ENCODE measurements at regions not wholly inside any gene's neighbourhood (a gene's known extent, or its start where the extent isn't known, plus 50 kb on each side); places are given as distances from the start of the nearest gene placed in this dataset.

DNA sequence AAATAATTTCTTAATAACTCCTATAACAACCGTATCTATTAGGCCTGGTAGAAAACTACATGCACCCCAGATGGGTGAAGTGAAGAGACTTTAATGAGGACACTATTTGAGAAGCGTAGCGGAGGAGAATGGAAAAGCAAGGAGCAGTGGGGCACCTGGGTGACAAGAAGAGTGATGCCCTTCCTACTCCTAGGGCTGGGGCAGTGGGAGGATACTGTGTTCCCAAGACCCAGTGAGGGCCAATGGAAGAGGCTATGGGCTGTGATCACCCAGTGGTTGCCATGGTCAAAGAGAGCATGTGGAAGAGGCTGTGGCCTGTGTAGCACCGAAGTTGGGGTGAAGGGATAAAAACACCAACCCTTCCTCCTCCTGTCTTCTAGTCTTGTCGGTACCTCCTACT is 86.5 kb upstream of the SHISA3 start:
- TF ChIP-seq, protein P1, sequence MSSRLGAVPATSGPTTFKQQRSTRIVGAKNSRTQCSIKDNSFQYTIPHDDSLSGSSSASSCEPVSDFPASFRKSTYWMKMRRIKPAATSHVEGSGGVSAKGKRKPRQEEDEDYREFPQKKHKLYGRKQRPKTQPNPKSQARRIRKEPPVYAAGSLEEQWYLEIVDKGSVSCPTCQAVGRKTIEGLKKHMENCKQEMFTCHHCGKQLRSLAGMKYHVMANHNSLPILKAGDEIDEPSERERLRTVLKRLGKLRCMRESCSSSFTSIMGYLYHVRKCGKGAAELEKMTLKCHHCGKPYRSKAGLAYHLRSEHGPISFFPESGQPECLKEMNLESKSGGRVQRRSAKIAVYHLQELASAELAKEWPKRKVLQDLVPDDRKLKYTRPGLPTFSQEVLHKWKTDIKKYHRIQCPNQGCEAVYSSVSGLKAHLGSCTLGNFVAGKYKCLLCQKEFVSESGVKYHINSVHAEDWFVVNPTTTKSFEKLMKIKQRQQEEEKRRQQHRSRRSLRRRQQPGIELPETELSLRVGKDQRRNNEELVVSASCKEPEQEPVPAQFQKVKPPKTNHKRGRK (CRISPR knock-in tag; IDR thresholded peaks at IDR 0.05; ENCODE audit: borderline replicate concordance): no peak
- TF ChIP-seq ZBTB43 (CRISPR knock-in tag; IDR thresholded peaks at IDR 0.05): no peak
- TF ChIP-seq, protein P2, sequence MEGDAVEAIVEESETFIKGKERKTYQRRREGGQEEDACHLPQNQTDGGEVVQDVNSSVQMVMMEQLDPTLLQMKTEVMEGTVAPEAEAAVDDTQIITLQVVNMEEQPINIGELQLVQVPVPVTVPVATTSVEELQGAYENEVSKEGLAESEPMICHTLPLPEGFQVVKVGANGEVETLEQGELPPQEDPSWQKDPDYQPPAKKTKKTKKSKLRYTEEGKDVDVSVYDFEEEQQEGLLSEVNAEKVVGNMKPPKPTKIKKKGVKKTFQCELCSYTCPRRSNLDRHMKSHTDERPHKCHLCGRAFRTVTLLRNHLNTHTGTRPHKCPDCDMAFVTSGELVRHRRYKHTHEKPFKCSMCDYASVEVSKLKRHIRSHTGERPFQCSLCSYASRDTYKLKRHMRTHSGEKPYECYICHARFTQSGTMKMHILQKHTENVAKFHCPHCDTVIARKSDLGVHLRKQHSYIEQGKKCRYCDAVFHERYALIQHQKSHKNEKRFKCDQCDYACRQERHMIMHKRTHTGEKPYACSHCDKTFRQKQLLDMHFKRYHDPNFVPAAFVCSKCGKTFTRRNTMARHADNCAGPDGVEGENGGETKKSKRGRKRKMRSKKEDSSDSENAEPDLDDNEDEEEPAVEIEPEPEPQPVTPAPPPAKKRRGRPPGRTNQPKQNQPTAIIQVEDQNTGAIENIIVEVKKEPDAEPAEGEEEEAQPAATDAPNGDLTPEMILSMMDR (IDR thresholded peaks at IDR 0.05): no peak
- no peak for TF ChIP-seq NR2C2 (CRISPR knock-in tag; IDR thresholded peaks at IDR 0.05)
- TF ChIP-seq NFE2L1 (CRISPR knock-in tag; IDR thresholded peaks at IDR 0.05): no peak
- TF ChIP-seq ATF1 (CRISPR knock-in tag; IDR thresholded peaks at IDR 0.05): no peak
- TF ChIP-seq FOXJ3 (CRISPR knock-in tag; IDR thresholded peaks at IDR 0.05; ENCODE audit: borderline replicate concordance): no peak
- no peak for TF ChIP-seq ZMAT4 (CRISPR knock-in tag; IDR thresholded peaks at IDR 0.05)
- no peak for TF ChIP-seq ESRRA (CRISPR knock-in tag; IDR thresholded peaks at IDR 0.05; ENCODE audit: borderline replicate concordance)
- TF ChIP-seq ZNF317 (CRISPR knock-in tag; IDR thresholded peaks at IDR 0.05; ENCODE audit: borderline replicate concordance, low read depth): no peak
- TF ChIP-seq JUN (CRISPR knock-in tag; IDR thresholded peaks at IDR 0.05): no peak
- no peak for TF ChIP-seq NR1H2 (CRISPR knock-in tag; IDR thresholded peaks at IDR 0.05)
- TF ChIP-seq SMAD3 (CRISPR knock-in tag; IDR thresholded peaks at IDR 0.05; ENCODE audit: borderline replicate concordance): no peak

Measured in WTC11 (cell line).